Mucosa of stomach (tissue), 1 donor: ENCODE measurements at regions not wholly inside any gene's neighbourhood (a gene's known extent, or its start where the extent isn't known, plus 50 kb on each side); places are given as distances from the start of the nearest gene placed in this dataset.

ENCODE experiments used
- H3K27me3 ChIP-seq: one replicate; pipeline ENCODE4 v1.7.0; 2013; ENCODE audit warnings: mild to moderate bottlenecking, low read length; ENCODE audit not compliant: control insufficient read depth, insufficient read depth
- H3K36me3 ChIP-seq: one replicate; pipeline ENCODE4 v1.7.0; 2013; ENCODE audit warnings: low read length; ENCODE audit not compliant: control insufficient read depth, insufficient read depth
- H3K4me1 ChIP-seq: one replicate; pipeline ENCODE4 v1.7.0; 2013; ENCODE audit warnings: mild to moderate bottlenecking, low read length; ENCODE audit not compliant: control insufficient read depth, insufficient read depth
- H3K4me3 ChIP-seq: one replicate; pipeline ENCODE4 v1.7.0; 2013; ENCODE audit warnings: low read length
- H3K9ac ChIP-seq: one replicate; pipeline ENCODE4 v1.7.0; 2013; ENCODE audit warnings: mild to moderate bottlenecking, low read length, moderate library complexity
- H3K9me3 ChIP-seq: one replicate; pipeline ENCODE4 v1.7.0; 2013; ENCODE audit warnings: mild to moderate bottlenecking, low read length, moderate library complexity; ENCODE audit not compliant: control insufficient read depth
- donor health status: Pancreatic carcinoma.

- H3K9me3 ChIP-seq = no peaks in the 10 kb centered on the region
- H3K36me3 ChIP-seq = no peaks in the 10 kb centered on the region
- H3K27me3 ChIP-seq = no peaks in the 10 kb centered on the region
- H3K9ac ChIP-seq = no peak overlapping the region
- H3K4me1 ChIP-seq = no peaks in the 10 kb centered on the region
- no peak overlapping the region for H3K4me3 ChIP-seq
These were observed 297.1 kb downstream of the ASXL3 start for GRCh38 chr18:33875029-33875565.

DNA sequence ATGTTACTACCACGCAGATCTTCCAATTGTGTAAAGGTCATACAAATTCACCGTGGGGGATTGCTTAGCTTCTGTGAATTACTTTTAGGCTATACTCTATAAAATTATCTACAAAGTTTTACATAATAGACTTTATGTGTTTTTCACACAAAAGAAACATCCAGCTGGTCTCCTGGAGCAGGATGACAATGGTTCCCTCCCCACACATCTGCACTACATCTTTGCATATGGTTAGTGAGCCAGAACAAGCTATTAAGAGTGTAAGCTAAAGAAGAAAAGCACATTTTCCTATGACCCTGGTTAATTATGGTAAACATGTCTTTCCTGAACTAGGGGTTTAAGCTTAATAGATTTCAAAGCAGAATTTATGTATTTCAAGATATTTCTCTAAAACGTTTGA, 295.1 kb downstream of the ASXL3 start:
- Histone ChIP-seq H3K9me3 (no peaks in the 10 kb centered on the region), H3K27me3 (no peaks in the 10 kb centered on the region), H3K36me3 (no peaks in the 10 kb centered on the region), H3K4me1 (no peaks in the 10 kb centered on the region), H3K9ac (no peak overlapping the region), H3K4me3 (no peak overlapping the region)

GRCh38 chr18:33871363-33872025, 293.5 kb downstream of the ASXL3 start:
- Histone ChIP-seq H3K36me3 (no peaks in the 10 kb centered on the region), H3K4me1 (no peaks in the 10 kb centered on the region), H3K9me3 (no peaks in the 10 kb centered on the region), H3K4me3 (no peak overlapping the region), H3K9ac (no peak overlapping the region), H3K27me3 (no peaks in the 10 kb centered on the region)

- Histone ChIP-seq H3K4me1 (no peaks in the 10 kb centered on the region), H3K9ac (no peak overlapping the region), H3K9me3 (no peaks in the 10 kb centered on the region), H3K4me3 (no peak overlapping the region), H3K27me3 (no peaks in the 10 kb centered on the region), H3K36me3 (no peaks in the 10 kb centered on the region)
These were observed 292.0 kb downstream of the ASXL3 start for GRCh38 chr18:33870059-33870458.

DNA sequence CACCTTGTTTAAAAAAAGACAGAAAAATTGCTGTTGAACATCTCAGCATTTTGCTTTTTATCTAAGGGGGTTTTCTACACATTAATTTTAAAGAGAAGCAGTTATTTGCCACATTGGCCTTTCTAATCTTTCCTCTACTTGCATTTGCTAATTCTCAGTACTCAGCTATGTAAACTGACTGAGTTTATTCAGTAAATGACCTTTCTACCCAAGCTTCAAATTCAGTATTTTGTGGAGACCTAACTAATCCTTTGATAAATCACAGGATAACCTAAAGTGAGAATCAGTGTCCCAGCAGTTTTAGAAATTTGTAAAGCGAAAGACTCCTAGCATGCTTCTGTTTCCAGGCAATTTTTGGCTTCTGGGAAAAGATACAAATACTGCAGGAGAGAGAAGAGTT, 288.4 kb downstream of the ASXL3 start:
- no peak overlapping the region for H3K4me3 ChIP-seq
- no peaks in the 10 kb centered on the region for H3K4me1 ChIP-seq
- H3K9me3 ChIP-seq = no peaks in the 10 kb centered on the region
- no peaks in the 10 kb centered on the region for H3K27me3 ChIP-seq
- H3K36me3 ChIP-seq = no peaks in the 10 kb centered on the region
- H3K9ac ChIP-seq = no peak overlapping the region

DNA sequence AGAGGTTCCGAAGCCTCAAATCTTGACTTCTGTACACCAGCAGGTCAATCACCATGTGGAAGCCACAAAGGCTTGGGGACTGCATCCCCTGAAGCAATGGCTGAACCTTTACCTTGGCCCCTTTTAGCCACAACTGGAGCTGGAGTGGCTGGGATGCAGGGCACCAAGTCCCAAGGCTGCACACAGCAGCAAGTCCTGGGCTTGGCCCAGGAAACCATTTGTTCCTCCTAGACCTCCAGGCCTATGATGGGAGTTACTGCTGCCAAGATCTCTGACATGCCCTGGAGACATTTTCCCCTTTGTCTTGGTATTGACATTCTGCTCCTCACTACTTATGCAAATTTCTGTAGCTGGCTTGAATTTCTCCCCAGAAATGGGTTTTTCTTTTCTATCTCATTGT, 285.9 kb downstream of the ASXL3 start:
- Histone ChIP-seq H3K9me3 (no peaks in the 10 kb centered on the region), H3K36me3 (no peaks in the 10 kb centered on the region), H3K9ac (no peak overlapping the region), H3K4me1 (no peaks in the 10 kb centered on the region), H3K27me3 (no peaks in the 10 kb centered on the region), H3K4me3 (no peak overlapping the region)

GRCh38 chr18:33854827-33855139, 276.8 kb downstream of the ASXL3 start:
- Histone ChIP-seq H3K27me3 (no peaks in the 10 kb centered on the region), H3K36me3 (no peaks in the 10 kb centered on the region), H3K9me3 (no peaks in the 10 kb centered on the region), H3K9ac (no peak overlapping the region), H3K4me1 (no peaks in the 10 kb centered on the region), H3K4me3 (no peak overlapping the region)

DNA sequence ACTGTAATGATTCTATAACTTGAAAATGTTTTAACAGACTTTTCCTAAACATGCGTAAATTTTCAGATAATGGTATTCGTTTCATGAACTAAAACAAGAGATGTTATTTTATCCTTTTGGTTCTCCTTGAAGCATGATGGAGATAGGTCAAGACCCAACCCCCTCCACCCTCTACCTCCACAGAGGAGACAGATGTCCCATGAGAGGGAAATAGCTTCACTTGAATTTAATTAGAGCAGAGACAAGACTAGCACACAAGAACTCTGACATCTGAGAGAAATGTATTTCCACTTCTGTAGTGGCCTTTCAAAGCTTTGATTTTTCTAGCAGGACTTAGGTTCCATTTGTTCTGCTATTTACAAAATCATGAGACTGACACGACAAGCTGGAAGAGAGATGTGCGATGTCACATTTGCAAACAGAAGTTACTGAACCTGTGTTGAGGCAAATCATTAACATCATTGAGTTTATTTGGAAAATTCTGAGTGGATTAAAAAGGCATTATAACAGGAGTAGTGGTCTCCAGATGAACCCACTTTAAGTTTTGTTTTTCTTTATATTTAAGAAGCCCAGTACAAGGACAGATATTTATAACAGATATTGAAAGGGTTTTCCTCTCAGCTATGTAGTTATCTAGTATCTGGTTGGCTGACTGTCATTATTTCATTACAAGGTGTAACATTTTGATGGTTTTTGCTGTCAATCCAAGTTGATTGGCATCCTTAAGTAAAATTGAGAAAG, 276.2 kb downstream of the ASXL3 start:
- Histone ChIP-seq H3K4me1 (no peaks in the 10 kb centered on the region), H3K9me3 (no peaks in the 10 kb centered on the region), H3K4me3 (no peak overlapping the region), H3K9ac (no peak overlapping the region), H3K36me3 (no peaks in the 10 kb centered on the region), H3K27me3 (no peaks in the 10 kb centered on the region)

- no peaks in the 10 kb centered on the region for H3K27me3 ChIP-seq
- H3K9ac ChIP-seq = no peak overlapping the region
- H3K4me3 ChIP-seq = no peak overlapping the region
- H3K36me3 ChIP-seq = no peaks in the 10 kb centered on the region
- no peaks in the 10 kb centered on the region for H3K4me1 ChIP-seq
- H3K9me3 ChIP-seq = no peaks in the 10 kb centered on the region
These were observed 275.2 kb downstream of the ASXL3 start for GRCh38 chr18:33853187-33853586.

DNA sequence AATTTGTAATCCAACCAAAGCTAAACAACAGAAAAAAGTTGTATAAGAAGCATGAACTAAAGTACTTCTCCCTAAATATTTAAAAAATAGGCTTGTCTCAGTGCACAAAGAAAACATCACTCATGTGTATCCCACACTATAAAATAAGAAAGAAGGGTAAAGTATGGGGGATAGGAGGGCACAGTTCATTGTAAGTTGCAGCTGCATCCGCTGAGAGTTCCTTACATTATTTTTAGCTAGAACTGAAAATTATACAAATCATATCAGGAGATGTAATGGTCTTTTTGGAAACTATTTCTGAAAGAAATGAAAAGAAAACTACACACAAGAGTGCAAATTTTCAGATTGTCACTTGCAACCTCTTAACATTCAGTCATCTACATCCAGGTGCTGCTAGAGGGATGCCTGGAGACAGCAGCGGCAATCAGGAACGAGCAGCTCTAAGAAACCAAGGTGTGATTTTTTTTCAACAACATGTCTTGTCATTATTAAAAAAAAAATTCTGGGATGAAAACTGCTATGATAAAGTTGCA, 273.6 kb downstream of the ASXL3 start:
- Histone ChIP-seq H3K4me3 (no peak overlapping the region), H3K9ac (no peak overlapping the region), H3K9me3 (no peaks in the 10 kb centered on the region), H3K36me3 (no peaks in the 10 kb centered on the region), H3K27me3 (no peaks in the 10 kb centered on the region), H3K4me1 (no peaks in the 10 kb centered on the region)

GRCh38 chr18:33849731-33850130, 271.7 kb downstream of the ASXL3 start:
- H3K4me1 ChIP-seq = no peaks in the 10 kb centered on the region
- no peak overlapping the region for H3K9ac ChIP-seq

GRCh38 chr18:33844232-33844631, 266.2 kb downstream of the ASXL3 start:
- Histone ChIP-seq H3K4me1 (no peaks in the 10 kb centered on the region), H3K9ac (no peak overlapping the region), H3K4me3 (no peak overlapping the region), H3K36me3 (no peaks in the 10 kb centered on the region), H3K9me3 (no peaks in the 10 kb centered on the region), H3K27me3 (no peaks in the 10 kb centered on the region)

More at GRCh38 chr18:33849731-33850130, 271.7 kb downstream of the ASXL3 start:
- Histone ChIP-seq H3K4me3 (no peak overlapping the region), H3K27me3 (no peaks in the 10 kb centered on the region), H3K36me3 (no peaks in the 10 kb centered on the region), H3K9me3 (no peaks in the 10 kb centered on the region)
